AG04450 (cell line): ENCODE measurements at regions not wholly inside any gene's neighbourhood (a gene's known extent, or its start where the extent isn't known, plus 50 kb on each side); places are given as distances from the start of the nearest gene placed in this dataset.

Experiments used
- CTCF ChIA-PET: fragments of 300-600, 350-600 bp; formaldehyde crosslinking; extraction: SDS; loops from one replicate; lab custom pipeline; 2022; ENCODE audit warnings: antibody characterized with exemption, inconsistent platforms; lab: Charles Lee
- POLR2A ChIA-PET: fragments of 350-600 bp; formaldehyde crosslinking; extraction: SDS; loops from one replicate; lab custom pipeline; 2021; ENCODE audit warnings: antibody characterized with exemption, inconsistent platforms; lab: Yijun Ruan, JAX
- DNase-seq: peaks from one replicate; pipeline ENCODE4 v3.0.0-alpha.2; 2011; ENCODE audit warnings: low read depth, low spot score
- H3K27ac ChIP-seq: one replicate; pipeline ENCODE4 v1.5.1; 2012; ENCODE audit warnings: low read depth, low read length, control low read depth
- H3K27me3 ChIP-seq: one replicate; pipeline ENCODE4 v1.6.0; 2012; ENCODE audit warnings: low read length; ENCODE audit not compliant: control insufficient read depth, insufficient read depth
- H3K4me3 ChIP-seq: 2 replicates; pipeline ENCODE4 v1.5.1; 2011; ENCODE audit warnings: mild to moderate bottlenecking, low read depth, low read length, control low read depth
- H3K9me3 ChIP-seq: 2 replicates; pipeline ENCODE4 v1.5.1; 2012; ENCODE audit warnings: low read length; ENCODE audit not compliant: control insufficient read depth, insufficient read depth
- CTCF ChIP-seq: IDR thresholded peaks from 2 replicates; pipeline ENCODE4 v1.5.1; 2011; ENCODE audit warnings: low read depth, low read length, control low read depth, inconsistent platforms

- Histone ChIP-seq H3K27me3 (no peaks in the 10 kb centered on the region), H3K4me3 (no peak overlapping the region), H3K27ac (no peak overlapping the region), H3K9me3 (no peaks in the 10 kb centered on the region)
- DNase-seq, result no peak
- CTCF ChIA-PET, result no interaction called here
- TF ChIP-seq CTCF, result no peak
- POLR2A ChIA-PET, result no interaction called here
Measured at GRCh38 chr13:50476577-50477285, 366.8 kb downstream of the DLEU7 start.

GRCh38 chr13:50481936-50482335 is 361.6 kb downstream of the DLEU7 start:
- Histone ChIP-seq H3K4me3 (no peak overlapping the region), H3K9me3 (no peaks in the 10 kb centered on the region), H3K27me3 (no peaks in the 10 kb centered on the region), H3K27ac (no peak overlapping the region)
- POLR2A ChIA-PET, result no interaction called here
- DNase-seq, result no peak
- CTCF ChIA-PET, result no interaction called here
- no peak for TF ChIP-seq CTCF

GRCh38 chr13:50483416-50483815 is 360.1 kb downstream of the DLEU7 start:
- POLR2A ChIA-PET, result no interaction called here
- Histone ChIP-seq H3K27ac (no peak overlapping the region), H3K9me3 (no peaks in the 10 kb centered on the region), H3K4me3 (no peak overlapping the region), H3K27me3 (no peaks in the 10 kb centered on the region)
- CTCF ChIA-PET, result interaction anchor here (0.7 kb wide), 1 partner anchor 59 kb away, joined by 6 read pairs; no protein-coding TSS in a partner anchor
- DNase-seq, result no peak
- no peak for TF ChIP-seq CTCF

GRCh38 chr13:50484472-50485113 is 358.9 kb downstream of the DLEU7 start:
- no peak for DNase-seq
- Histone ChIP-seq H3K27me3 (no peaks in the 10 kb centered on the region), H3K4me3 (no peak overlapping the region), H3K9me3 (no peaks in the 10 kb centered on the region), H3K27ac (no peak overlapping the region)
- TF ChIP-seq CTCF, result no peak
- ChIA-PET CTCF (no interaction called here), POLR2A (no interaction called here)
